MM.1S (cell line): ENCODE measurements at regions not wholly inside any gene's neighbourhood (a gene's known extent, or its start where the extent isn't known, plus 50 kb on each side); places are given as distances from the start of the nearest gene placed in this dataset.
"Not testable (repeated sequence)": the region's sequence is repeated elsewhere in the genome, so short reads cannot be mapped to it uniquely, and the experiment has no call there.

ENCODE experiments used
- DNase-seq: peaks from one replicate; pipeline ENCODE4 v3.0.0-alpha.2; 2015
- H2AFZ ChIP-seq: fragments of 300-600 bp; sonication (generic); 2 replicates; pipeline ENCODE4 v1.6.0; 2016; ENCODE audit warnings: antibody characterized with exemption, low read length
- H3F3A ChIP-seq: fragments of 300-600 bp; sonication (generic); 2 replicates; pipeline ENCODE4 v1.6.1; 2016; ENCODE audit warnings: mild to moderate bottlenecking, antibody characterized with exemption, low read length, moderate library complexity, mixed read lengths; ENCODE audit not compliant: insufficient read depth
- H3K27ac ChIP-seq: fragments of 300-600 bp; sonication (generic); 2 replicates; pipeline ENCODE4 v1.5.1; 2016; ENCODE audit warnings: mild to moderate bottlenecking, low read length
- H3K27me3 ChIP-seq: fragments of 300-600 bp; sonication (generic); replicated peaks from 2 replicates; pipeline ENCODE4 v1.6.0; 2016; ENCODE audit warnings: low read length; ENCODE audit not compliant: insufficient read depth
- H3K36me3 ChIP-seq: fragments of 300-600 bp; sonication (generic); replicated peaks from 2 replicates; pipeline ENCODE4 v1.6.1; 2016; ENCODE audit warnings: mild to moderate bottlenecking, low read length, mixed read lengths; ENCODE audit not compliant: insufficient read depth
- H3K4me1 ChIP-seq: fragments of 300-600 bp; sonication (generic); 2 replicates; pipeline ENCODE4 v1.6.1; 2016; ENCODE audit warnings: low read length, mixed read lengths
- H3K4me2 ChIP-seq: fragments of 300-600 bp; sonication (generic); 2 replicates; pipeline ENCODE4 v1.6.0; 2016; ENCODE audit warnings: low read depth, low read length
- H3K4me3 ChIP-seq: fragments of 300-600 bp; sonication (generic); 2 replicates; pipeline ENCODE4 v1.5.1; 2016; ENCODE audit warnings: low read length, mixed read lengths
- H3K79me2 ChIP-seq: fragments of 300-600 bp; sonication (generic); 2 replicates; pipeline ENCODE4 v1.6.1; 2016; ENCODE audit warnings: mixed run types, low read length, mixed read lengths
- H3K9ac ChIP-seq: fragments of 300-600 bp; sonication (generic); 2 replicates; pipeline ENCODE4 v1.6.1; 2016; ENCODE audit warnings: low read length, mixed read lengths
- H3K9me2 ChIP-seq: fragments of 300-600 bp; sonication (generic); replicated peaks from 2 replicates; pipeline ENCODE4 v1.6.1; 2016; ENCODE audit warnings: mild to moderate bottlenecking, low read length, mixed read lengths; ENCODE audit not compliant: insufficient read depth
- H3K9me3 ChIP-seq: fragments of 300-600 bp; sonication (generic); replicated peaks from 2 replicates; pipeline ENCODE4 v1.6.1; 2016; ENCODE audit warnings: mild to moderate bottlenecking, low read length, mixed read lengths; ENCODE audit not compliant: insufficient read depth
- H4K20me1 ChIP-seq: fragments of 300-600 bp; sonication (generic); 2 replicates; pipeline ENCODE4 v1.6.1; 2016; ENCODE audit warnings: mild to moderate bottlenecking, low read length, moderate library complexity, mixed read lengths; ENCODE audit not compliant: insufficient read depth
- EZH2 ChIP-seq: fragments of 300-600 bp; sonication (generic); optimal IDR thresholded peaks from 2 replicates; pipeline ENCODE3; 2017; ENCODE audit warnings: low read depth, mild to moderate bottlenecking, antibody characterized with exemption, low read length, mixed read lengths
- EZH2phosphoT487 ChIP-seq: fragments of 300-600 bp; sonication (generic); IDR thresholded peaks from 2 replicates; pipeline ENCODE4 v1.6.1; 2018; ENCODE audit warnings: antibody characterized with exemption, low read length
- TF ChIP-seq, protein P1 (sequence below): fragments of 300-600 bp; sonication (generic); IDR thresholded peaks from 2 replicates; pipeline ENCODE4 v1.5.1; 2016; ENCODE audit warnings: antibody characterized with exemption, low read length, mixed read lengths

DNA sequence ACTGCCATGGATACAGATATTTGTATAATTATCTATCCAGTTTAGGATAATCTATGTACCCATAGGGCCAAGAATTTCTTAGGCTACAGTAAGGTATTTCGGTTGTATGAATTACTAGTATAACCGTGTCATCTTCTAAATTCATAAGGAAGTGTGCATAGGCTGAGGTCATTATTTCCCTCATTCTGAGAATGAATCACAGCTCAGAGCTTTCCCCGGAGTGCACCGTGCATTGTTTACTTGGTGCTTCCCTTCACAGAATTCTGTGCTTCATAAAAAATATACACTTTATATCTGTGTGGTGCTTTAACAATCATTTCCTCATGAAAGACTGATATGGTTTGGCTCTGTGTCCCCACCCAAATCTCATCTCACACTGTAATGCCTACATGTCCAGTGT lies 514.1 kb downstream of the ETNK1 start:
- H3K4me1 ChIP-seq: no peaks in the 10 kb centered on the region
- no peak overlapping the region for H3K4me2 ChIP-seq
- no peaks in the 10 kb centered on the region for H3K27me3 ChIP-seq
- H3K9ac ChIP-seq: no peak overlapping the region
- no peaks in the 10 kb centered on the region for H3F3A ChIP-seq
- no peaks in the 10 kb centered on the region for H3K9me2 ChIP-seq
- H3K27ac ChIP-seq: no peak overlapping the region
- TF ChIP-seq EZH2phosphoT487 (no peak), EZH2 (no peak)
- TF ChIP-seq, protein P1, sequence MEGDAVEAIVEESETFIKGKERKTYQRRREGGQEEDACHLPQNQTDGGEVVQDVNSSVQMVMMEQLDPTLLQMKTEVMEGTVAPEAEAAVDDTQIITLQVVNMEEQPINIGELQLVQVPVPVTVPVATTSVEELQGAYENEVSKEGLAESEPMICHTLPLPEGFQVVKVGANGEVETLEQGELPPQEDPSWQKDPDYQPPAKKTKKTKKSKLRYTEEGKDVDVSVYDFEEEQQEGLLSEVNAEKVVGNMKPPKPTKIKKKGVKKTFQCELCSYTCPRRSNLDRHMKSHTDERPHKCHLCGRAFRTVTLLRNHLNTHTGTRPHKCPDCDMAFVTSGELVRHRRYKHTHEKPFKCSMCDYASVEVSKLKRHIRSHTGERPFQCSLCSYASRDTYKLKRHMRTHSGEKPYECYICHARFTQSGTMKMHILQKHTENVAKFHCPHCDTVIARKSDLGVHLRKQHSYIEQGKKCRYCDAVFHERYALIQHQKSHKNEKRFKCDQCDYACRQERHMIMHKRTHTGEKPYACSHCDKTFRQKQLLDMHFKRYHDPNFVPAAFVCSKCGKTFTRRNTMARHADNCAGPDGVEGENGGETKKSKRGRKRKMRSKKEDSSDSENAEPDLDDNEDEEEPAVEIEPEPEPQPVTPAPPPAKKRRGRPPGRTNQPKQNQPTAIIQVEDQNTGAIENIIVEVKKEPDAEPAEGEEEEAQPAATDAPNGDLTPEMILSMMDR: no peak
- DNase-seq: no peak
- no peak overlapping the region for H2AFZ ChIP-seq
- H3K36me3 ChIP-seq: no peaks in the 10 kb centered on the region; the same call in 1 of the 2 replicates
- H3K4me3 ChIP-seq: no peak overlapping the region
- H3K79me2 ChIP-seq: no peaks in the 10 kb centered on the region
- no peaks in the 10 kb centered on the region for H3K9me3 ChIP-seq
- H4K20me1 ChIP-seq: no peaks in the 10 kb centered on the region

DNA sequence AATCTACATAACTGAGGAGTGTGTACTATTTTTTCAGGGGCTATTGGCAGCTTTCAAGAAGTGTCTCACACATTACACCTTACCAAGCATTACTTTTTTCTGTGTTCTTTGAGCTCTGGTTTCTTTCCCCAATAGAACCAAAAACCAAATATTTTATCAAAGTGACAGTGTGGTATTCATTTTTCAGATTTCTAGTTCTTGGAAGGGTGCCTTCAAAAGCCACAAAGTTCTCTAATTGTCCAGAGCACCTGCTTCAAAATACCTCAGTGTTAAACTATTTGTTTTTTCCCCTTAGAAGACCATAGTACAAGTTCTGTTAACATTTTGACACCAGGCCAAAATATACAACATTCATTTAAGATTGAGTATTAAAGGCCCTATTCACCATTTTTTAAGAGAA lies 515.7 kb downstream of the ETNK1 start:
- Histone ChIP-seq H4K20me1 (no peaks in the 10 kb centered on the region), H3K27me3 (no peaks in the 10 kb centered on the region), H3K9ac (no peak overlapping the region), H3K4me1 (no peaks in the 10 kb centered on the region), H3K79me2 (no peaks in the 10 kb centered on the region), H3K9me3 (no peaks in the 10 kb centered on the region), H3K36me3 (no peaks in the 10 kb centered on the region; the same call in 1 of the 2 replicates), H3K27ac (no peak overlapping the region), H2AFZ (no peak overlapping the region), H3F3A (no peaks in the 10 kb centered on the region), H3K4me3 (no peak overlapping the region), H3K9me2 (no peaks in the 10 kb centered on the region), H3K4me2 (no peak overlapping the region)
- TF ChIP-seq, protein P1: no peak
- TF ChIP-seq EZH2 (no peak), EZH2phosphoT487 (no peak)
- no peak for DNase-seq

DNA sequence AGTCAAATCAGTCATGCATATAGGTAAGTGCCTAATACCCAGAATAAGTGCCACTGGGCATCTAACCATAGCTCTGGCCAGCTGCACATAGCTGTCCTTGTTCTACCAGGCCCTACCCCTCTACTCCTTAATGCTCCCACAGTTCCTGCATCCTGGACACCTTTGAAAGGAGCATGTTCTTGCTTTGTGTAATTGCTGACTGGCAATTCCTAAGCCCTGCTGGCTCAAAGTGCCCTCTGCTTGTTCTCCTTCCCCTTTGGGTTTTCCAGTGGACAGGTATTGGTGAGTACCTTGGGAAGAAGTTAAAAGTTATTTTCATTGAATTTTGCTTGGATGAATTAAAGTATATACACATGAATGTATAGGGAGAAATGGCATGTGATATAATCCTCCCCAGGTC lies 516.4 kb downstream of the ETNK1 start:
- no peaks in the 10 kb centered on the region for H4K20me1 ChIP-seq
- TF ChIP-seq, protein P1: no peak
- TF ChIP-seq EZH2phosphoT487 (no peak), EZH2 (no peak)
- no peak overlapping the region for H3K4me2 ChIP-seq
- no peak overlapping the region for H3K27ac ChIP-seq
- no peak overlapping the region for H3K9ac ChIP-seq
- H3K36me3 ChIP-seq: no peaks in the 10 kb centered on the region; the same call in 1 of the 2 replicates
- no peaks in the 10 kb centered on the region for H3K79me2 ChIP-seq
- no peaks in the 10 kb centered on the region for H3F3A ChIP-seq
- no peak overlapping the region for H2AFZ ChIP-seq
- DNase-seq: no peak
- no peaks in the 10 kb centered on the region for H3K27me3 ChIP-seq
- no peaks in the 10 kb centered on the region for H3K9me2 ChIP-seq
- H3K9me3 ChIP-seq: no peaks in the 10 kb centered on the region
- no peaks in the 10 kb centered on the region for H3K4me1 ChIP-seq
- no peak overlapping the region for H3K4me3 ChIP-seq

GRCh38 chr12:23146070-23146469 lies 521.1 kb downstream of the ETNK1 start:
- H3K4me3 ChIP-seq, H4K20me1 ChIP-seq, H3K4me2 ChIP-seq, H3K9ac ChIP-seq, H3K36me3 ChIP-seq, H3K27ac ChIP-seq, H3K9me3 ChIP-seq, H2AFZ ChIP-seq, H3K79me2 ChIP-seq, H3K9me2 ChIP-seq, H3K27me3 ChIP-seq, H3F3A ChIP-seq, DNase-seq, H3K4me1 ChIP-seq: not testable (repeated sequence)
